ENCODE measurements at regions not wholly inside any gene's neighbourhood (a gene's known extent, or its start where the extent isn't known, plus 50 kb on each side); places are given as distances from the start of the nearest gene placed in this dataset.

DNA sequence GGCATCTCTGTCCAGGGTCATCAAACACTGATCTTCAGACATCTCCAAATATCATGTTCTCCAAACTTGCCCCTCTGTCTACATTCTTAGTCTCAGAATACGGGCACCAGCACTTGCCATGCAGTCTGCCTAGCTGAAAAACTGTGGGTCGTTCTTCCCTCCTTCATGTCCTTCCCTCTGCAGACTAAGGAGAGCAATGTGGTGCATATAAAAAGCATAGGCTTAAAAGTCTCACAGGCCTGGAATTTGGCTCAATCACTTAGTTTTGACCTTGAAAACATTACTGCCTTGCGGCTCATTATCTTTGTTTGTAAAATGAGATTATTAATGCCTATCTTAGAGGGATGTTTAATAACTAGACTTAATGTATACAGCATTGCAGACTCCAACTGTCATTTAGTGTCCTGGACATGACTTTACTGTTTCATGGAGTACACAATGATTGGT, 362.8 kb downstream of the NPR3 start:
- TF ChIP-seq, protein P1, sequence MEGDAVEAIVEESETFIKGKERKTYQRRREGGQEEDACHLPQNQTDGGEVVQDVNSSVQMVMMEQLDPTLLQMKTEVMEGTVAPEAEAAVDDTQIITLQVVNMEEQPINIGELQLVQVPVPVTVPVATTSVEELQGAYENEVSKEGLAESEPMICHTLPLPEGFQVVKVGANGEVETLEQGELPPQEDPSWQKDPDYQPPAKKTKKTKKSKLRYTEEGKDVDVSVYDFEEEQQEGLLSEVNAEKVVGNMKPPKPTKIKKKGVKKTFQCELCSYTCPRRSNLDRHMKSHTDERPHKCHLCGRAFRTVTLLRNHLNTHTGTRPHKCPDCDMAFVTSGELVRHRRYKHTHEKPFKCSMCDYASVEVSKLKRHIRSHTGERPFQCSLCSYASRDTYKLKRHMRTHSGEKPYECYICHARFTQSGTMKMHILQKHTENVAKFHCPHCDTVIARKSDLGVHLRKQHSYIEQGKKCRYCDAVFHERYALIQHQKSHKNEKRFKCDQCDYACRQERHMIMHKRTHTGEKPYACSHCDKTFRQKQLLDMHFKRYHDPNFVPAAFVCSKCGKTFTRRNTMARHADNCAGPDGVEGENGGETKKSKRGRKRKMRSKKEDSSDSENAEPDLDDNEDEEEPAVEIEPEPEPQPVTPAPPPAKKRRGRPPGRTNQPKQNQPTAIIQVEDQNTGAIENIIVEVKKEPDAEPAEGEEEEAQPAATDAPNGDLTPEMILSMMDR (IDR thresholded peaks at IDR 0.05), result no peak
- no peak for TF ChIP-seq EP300 (IDR thresholded peaks at IDR 0.05; ENCODE audit: borderline replicate concordance in 1 of 2, low read depth in 1 of 2, low read length in 1 of 2)
- no peak for TF ChIP-seq SIN3A (IDR thresholded peaks at IDR 0.05; ENCODE audit: borderline replicate concordance, low read depth, low read length)
- TF ChIP-seq ELF1 (IDR thresholded peaks at IDR 0.05), result no peak
